GM19324 (cell line): ENCODE measurements at regions not wholly inside any gene's neighbourhood (a gene's known extent, or its start where the extent isn't known, plus 50 kb on each side); places are given as distances from the start of the nearest gene placed in this dataset.
"Not testable (repeated sequence)": the region's sequence is repeated elsewhere in the genome, so short reads cannot be mapped to it uniquely, and the experiment has no call there.

Experiments
- ATAC-seq: cut with Tn5 transposase; IDR thresholded peaks from one replicate; pipeline ENCODE4 v1.9.1; 2021; ENCODE audit warnings: mild to moderate bottlenecking, moderate library complexity; ENCODE audit not compliant: unreplicated experiment, low FRiP score

- ATAC-seq = no peak
Measured at GRCh38 chr10:55551603-55552002, 750.6 kb upstream of the PCDH15 start.

GRCh38 chr10:55550236-55550635, 749.2 kb upstream of the PCDH15 start:
- ATAC-seq = no peak

- not testable (repeated sequence) for ATAC-seq
Measured at GRCh38 chr10:55537497-55537896, 736.5 kb upstream of the PCDH15 start.

GRCh38 chr10:55519264-55519663, 718.2 kb upstream of the PCDH15 start:
- no peak for ATAC-seq

DNA sequence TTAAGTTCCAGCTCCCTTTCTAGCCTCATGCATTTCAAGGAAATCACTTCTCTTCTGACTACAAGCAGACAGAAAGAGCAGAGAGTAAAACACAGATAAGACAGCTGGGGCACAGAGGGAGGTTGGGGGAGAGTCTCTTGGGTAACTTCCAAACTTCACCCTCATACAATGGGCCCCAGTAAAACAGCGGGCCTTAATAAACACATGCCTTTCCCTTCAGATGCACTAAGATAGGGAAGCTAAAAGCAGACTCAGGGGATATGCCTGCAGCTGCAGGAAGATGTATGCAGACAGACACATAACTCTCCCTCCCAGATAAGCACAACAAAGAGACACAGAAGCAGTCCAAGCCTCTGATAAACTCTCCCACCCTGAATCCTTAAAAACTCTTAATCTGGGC, 717.4 kb upstream of the PCDH15 start:
- not testable (repeated sequence) for ATAC-seq

- ATAC-seq = no peak
Measured at GRCh38 chr10:55509168-55509567, 708.1 kb upstream of the PCDH15 start.

DNA sequence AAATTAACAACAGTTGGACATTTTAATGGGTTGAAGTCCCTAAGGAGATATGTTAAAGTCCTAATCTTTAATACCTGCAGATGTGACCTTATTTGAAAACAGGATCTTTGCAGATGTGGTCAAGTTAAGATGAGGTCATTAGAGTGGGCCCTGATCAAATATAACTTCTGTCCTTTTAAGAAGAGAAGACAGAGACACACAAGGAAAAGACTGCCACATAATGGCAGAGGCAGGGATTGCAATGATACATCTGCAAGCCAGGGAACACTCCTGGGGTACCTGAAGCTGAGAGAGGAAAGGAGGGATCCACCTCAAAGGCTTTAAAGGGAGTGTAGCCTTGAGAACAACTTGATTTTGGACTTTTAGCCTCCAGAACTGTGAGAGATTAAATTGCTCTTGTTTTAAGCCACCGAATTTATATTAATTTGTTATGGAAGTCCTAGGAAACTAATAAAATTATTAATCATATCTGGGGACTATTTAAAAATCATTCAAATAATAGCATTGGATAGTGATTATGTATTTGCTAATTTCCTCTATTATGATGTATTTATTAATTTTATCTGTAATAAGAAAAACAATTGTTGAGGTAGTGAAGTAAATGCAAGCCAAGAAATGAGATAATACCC, 700.0 kb upstream of the PCDH15 start:
- ATAC-seq = peak; percentile 67

DNA sequence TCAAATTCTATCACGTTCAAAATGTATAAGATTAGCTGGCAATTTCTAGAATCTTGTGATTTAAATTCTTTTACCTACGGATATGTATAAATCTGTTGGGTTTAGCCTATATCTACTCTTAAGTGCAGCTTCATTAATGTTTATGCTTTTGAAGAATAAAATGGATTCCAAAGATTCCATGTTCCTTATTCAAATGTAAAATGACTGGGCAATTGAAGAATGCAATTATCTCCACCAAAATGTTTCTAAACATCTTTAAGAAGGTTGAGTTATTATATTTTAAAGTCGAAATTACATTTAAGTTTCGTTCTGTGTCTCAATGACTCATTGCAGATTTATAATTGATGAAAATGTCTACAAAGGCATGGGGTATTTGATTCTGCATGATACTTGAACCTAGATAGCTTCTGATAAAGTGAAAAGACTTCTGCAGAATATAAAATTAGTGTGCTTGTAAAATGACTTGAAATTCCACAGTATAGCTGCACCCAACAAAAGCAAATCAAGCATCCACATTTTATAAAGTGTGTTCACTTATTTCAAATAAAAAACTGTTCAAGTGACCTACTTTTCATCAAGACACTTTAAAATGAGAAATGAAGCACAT, 697.0 kb upstream of the PCDH15 start:
- no peak for ATAC-seq

DNA sequence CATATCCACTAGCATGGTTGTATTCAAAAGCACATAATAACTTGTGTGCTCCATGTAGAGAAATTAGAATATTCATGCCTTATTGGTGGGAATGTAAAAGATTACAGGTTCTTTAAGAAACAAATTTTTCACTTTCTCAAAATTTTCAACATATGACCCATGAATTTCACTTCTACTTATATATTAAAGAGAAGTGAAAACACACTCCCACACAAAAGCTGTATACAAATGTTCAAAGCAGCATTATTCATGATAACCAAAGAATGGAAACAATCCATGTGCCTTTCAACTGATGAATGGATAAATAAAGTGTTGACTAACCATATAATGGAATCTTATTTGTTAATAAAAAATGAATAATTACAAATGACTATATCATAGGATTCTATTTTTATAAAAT, 694.5 kb upstream of the PCDH15 start:
- no peak for ATAC-seq

DNA sequence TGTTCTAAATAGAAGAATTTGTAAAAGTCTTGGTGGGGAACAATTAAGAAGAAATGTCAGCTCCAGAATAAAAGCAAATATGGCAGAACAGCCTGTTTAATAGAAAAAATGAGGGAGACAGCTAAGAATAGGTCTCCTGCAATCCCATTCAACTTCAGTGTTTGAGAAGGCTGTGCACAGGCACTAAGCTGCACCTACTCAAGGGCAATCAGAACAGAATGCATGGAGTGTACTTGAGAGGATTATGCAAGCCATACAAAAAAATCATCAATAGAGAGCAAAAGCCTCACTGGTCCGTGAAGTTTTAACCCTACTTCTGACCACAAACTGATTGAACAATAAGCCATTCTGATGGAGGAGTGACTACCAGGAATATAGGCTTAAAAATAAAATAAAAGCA, 690.7 kb upstream of the PCDH15 start:
- ATAC-seq = no peak

GRCh38 chr10:55485827-55486226, 684.8 kb upstream of the PCDH15 start:
- ATAC-seq = no peak

DNA sequence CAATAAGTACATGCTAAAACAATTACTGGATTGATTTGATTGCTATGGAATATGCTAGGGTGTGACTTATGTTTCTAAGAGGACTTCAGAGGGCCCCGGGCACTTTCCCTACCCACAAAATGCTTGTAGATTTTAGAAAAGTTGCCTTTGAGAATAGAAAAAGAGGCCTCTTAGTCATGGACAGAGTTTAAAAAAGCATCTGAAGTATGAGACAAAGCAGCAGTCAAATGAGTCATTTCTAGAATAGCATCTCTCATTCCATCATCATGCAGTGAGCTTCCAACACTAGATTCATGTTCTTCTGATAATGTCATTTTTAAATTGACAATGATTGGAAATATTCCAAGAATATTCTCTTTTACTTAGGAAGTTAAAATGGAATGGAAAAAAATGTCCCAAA, 675.1 kb upstream of the PCDH15 start:
- ATAC-seq = no peak

- no peak for ATAC-seq
Measured at GRCh38 chr10:55474258-55474657, 673.2 kb upstream of the PCDH15 start.

GRCh38 chr10:55470840-55471239, 669.8 kb upstream of the PCDH15 start:
- no peak for ATAC-seq

- ATAC-seq = no peak
Measured at GRCh38 chr10:55466806-55467504, 665.9 kb upstream of the PCDH15 start.

DNA sequence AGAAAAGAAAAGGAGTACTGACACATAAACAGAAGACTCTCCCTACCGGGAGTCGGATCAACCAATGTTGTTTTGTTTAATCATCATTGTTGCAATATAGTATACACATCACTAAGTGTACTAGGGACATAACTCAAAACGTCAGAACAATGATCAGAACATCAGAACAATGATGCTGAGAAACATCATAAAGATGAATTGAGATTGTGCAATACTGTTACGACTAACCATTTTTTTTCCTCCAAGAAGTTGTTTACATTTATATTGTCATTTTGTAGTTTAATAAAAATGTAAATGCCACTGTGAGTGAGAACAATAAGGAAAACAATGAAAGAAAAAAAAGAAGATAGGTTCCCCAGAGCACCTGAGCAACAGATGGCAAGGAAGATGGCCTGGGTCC, 663.1 kb upstream of the PCDH15 start:
- ATAC-seq = no peak

DNA sequence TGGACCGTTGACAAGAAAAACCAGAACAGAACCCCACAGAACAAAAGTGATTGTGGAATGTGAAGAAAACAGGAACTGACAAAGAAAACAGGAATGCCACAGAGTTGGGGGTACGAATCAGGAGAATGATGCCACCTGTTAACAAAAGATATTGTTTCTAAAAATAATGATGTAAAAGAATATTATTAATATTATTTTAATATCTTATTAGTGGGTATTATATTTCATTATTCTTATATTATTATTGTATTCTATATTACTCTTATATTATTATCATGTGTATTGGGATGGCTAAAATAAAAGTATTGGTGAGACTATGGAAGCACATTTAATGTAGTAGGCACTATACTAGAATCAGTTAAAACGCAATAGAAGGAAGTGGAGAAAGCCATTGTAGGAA, 659.0 kb upstream of the PCDH15 start:
- no peak for ATAC-seq

- no peak for ATAC-seq
Measured at GRCh38 chr10:55449981-55450380, 649.0 kb upstream of the PCDH15 start.

DNA sequence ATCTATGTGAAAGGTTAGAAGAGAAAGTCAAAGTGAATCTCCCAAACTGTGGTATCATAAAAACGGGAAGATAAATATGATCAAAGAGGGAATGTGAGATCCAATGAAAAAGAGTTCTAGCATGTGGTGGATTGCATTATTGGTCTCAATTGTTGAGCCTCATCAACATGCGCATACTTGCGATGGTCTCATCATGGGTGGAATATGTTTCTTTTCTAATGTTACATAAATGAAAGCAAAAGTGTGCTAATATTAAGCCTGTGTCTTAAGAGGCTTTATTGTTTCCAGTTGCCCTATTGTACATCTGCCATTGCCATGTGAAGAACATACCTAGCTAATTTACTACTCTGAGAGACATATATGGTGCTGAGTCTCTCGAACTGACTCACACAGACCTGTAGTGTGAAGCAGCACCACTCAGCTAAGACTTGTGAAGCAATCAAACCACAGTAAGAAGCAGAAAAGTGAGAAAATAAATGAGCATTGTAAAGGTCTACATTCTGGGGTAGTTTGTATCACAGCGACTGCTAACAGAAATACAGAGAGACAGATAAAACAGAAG, 645.5 kb upstream of the PCDH15 start:
- ATAC-seq = peak; percentile 46

DNA sequence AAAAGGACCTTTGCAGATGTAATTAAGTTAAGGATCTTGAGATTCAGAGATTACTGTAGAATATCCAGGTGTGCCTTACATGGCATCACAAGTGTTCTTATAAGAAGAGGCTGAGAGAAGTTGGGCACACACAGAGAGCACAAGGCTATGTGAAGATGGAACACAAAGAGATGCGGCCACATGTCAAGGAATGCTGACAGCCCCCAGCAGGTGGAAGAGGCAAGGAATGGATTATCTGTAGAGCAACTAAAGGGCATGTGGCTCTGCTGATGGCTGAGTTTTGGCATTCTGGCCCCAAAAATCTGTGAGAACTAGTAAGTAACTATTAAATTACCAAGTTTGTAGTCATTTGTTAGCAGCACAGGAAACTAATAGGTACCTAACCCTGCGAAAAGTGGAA, 640.7 kb upstream of the PCDH15 start:
- no peak for ATAC-seq

GRCh38 chr10:55426138-55426537, 625.1 kb upstream of the PCDH15 start:
- ATAC-seq = no peak

GRCh38 chr10:55410415-55410885, 609.4 kb upstream of the PCDH15 start:
- ATAC-seq = no peak
